ENCODE measurements at regions not wholly inside any gene's neighbourhood (a gene's known extent, or its start where the extent isn't known, plus 50 kb on each side); places are given as distances from the start of the nearest gene placed in this dataset.

GRCh38 chr12:34395056-34396005, 373.0 kb downstream of the ALG10 start:
- no peaks in the 10 kb centered on the region for H4K20me1 ChIP-seq (replicated peaks; ENCODE audit: control insufficient read depth, extremely low read depth, insufficient read depth, low read length)
- H3K79me2 ChIP-seq (ENCODE audit: control insufficient read depth, insufficient read depth, low read length), result no peaks in the 10 kb centered on the region
- no peaks in the 10 kb centered on the region for H3K4me1 ChIP-seq (ENCODE audit: control insufficient read depth, extremely low read depth, insufficient read depth, low read length)
- FAIRE-seq (no peak), DNase-seq (ENCODE audit: low read depth, low spot score) (no peak)
- H3K27ac ChIP-seq (ENCODE audit: insufficient read depth, low read depth, low read length), result no peak overlapping the region
- H3K9me1 ChIP-seq (replicated peaks; ENCODE audit: control insufficient read depth, extremely low read depth, insufficient read depth, low read length), result no peaks in the 10 kb centered on the region
- dilution Hi-C loops (cut with MboI; ENCODE audit: extremely low pct_ligation_motif_present, low sequenced_read_pairs), result no loop called here
- H3K36me3 ChIP-seq (ENCODE audit: control insufficient read depth in 2 of 2, extremely low read depth in 1 of 2, insufficient read depth in 2 of 2, low read length in 2 of 2), result no peaks in the 10 kb centered on the region
- no peaks in the 10 kb centered on the region for H3K27me3 ChIP-seq (ENCODE audit: control insufficient read depth in 2 of 2, insufficient read depth in 2 of 2, low read length in 2 of 2)
- BruUV-seq (replicated peaks), result no TSS peak
- intact Hi-C loops (cut with micrococcal nuclease), result no loop called here
- no peak for TF ChIP-seq POLR2AphosphoS5 (IDR thresholded peaks at IDR 0.05; ENCODE audit: insufficient read depth, low read depth, low read length)
- no peak for TF ChIP-seq MYC (IDR thresholded peaks at IDR 0.05; ENCODE audit: low read depth, low read length)
- TF ChIP-seq FOS (IDR thresholded peaks at IDR 0.05; ENCODE audit: borderline replicate concordance, insufficient read depth, low read length), result no peak
- TF ChIP-seq, protein P1, sequence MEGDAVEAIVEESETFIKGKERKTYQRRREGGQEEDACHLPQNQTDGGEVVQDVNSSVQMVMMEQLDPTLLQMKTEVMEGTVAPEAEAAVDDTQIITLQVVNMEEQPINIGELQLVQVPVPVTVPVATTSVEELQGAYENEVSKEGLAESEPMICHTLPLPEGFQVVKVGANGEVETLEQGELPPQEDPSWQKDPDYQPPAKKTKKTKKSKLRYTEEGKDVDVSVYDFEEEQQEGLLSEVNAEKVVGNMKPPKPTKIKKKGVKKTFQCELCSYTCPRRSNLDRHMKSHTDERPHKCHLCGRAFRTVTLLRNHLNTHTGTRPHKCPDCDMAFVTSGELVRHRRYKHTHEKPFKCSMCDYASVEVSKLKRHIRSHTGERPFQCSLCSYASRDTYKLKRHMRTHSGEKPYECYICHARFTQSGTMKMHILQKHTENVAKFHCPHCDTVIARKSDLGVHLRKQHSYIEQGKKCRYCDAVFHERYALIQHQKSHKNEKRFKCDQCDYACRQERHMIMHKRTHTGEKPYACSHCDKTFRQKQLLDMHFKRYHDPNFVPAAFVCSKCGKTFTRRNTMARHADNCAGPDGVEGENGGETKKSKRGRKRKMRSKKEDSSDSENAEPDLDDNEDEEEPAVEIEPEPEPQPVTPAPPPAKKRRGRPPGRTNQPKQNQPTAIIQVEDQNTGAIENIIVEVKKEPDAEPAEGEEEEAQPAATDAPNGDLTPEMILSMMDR (IDR thresholded peaks at IDR 0.05; ENCODE audit: extremely low read depth in 1 of 2, insufficient read depth in 1 of 2, low read depth in 1 of 2, low read length in 2 of 2), result no peak
- TF ChIP-seq MAX (IDR thresholded peaks at IDR 0.05; ENCODE audit: insufficient read depth, insufficient read length), result no peak
- no peak for TF ChIP-seq POLR2A (IDR thresholded peaks at IDR 0.05; ENCODE audit: low read depth, low read length)
- TF ChIP-seq GATA2 (IDR thresholded peaks at IDR 0.05; ENCODE audit: insufficient read depth, insufficient read length, low read depth, low read length), result no peak
- TF ChIP-seq JUN (IDR thresholded peaks at IDR 0.05; ENCODE audit: borderline replicate concordance, insufficient read depth, insufficient read length, low read depth), result no peak
- TF ChIP-seq EZH2 (IDR thresholded peaks at IDR 0.05; ENCODE audit: borderline replicate concordance, low read depth, low read length, severe bottlenecking), result no peak
- no peak overlapping the region for H3K9ac ChIP-seq (replicated peaks; ENCODE audit: extremely low read depth, insufficient read depth, low read length)
- H3K4me3 ChIP-seq (replicated peaks in 1 of 3; ENCODE audit: insufficient read depth in 1 of 3, low read depth in 1 of 3, low read length in 3 of 3), result no peak overlapping the region
- CTCF ChIA-PET, result no interaction called here
- H2AFZ ChIP-seq (ENCODE audit: low read depth, low read length), result no peak overlapping the region
- POLR2A ChIA-PET, result no interaction called here
- H3K9me3 ChIP-seq (replicated peaks; ENCODE audit: control insufficient read depth, insufficient read depth, low read length), result peaks cover 2% of the 10 kb centered on the region
- H3K4me2 ChIP-seq (ENCODE audit: insufficient read depth, low read length), result no peak overlapping the region
